ENCODE measurements at regions not wholly inside any gene's neighbourhood (a gene's known extent, or its start where the extent isn't known, plus 50 kb on each side); places are given as distances from the start of the nearest gene placed in this dataset.

DNA sequence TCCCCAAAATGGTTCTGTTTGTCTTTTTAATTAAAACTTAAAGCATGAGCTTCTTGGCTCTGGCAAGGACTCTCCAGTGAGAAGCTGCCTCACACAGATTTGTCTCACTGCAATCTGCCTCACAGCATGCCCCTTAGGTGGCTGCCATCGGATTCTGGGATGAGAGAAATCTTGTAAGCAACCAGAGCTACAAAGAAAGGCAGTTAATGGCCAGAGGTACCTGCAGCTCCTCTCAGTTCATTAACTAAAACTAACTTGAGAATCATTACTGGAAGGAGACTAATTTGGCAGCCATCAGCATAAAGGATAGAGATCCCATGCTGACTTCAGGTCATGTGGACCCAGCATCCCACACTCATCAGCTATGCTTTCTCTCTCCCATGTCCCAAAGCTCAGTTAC lies 220.6 kb upstream of the DMAC1 start:
- no peak for TF ChIP-seq POLR2AphosphoS5 (IDR thresholded peaks at IDR 0.05)
- TF ChIP-seq, protein P1, sequence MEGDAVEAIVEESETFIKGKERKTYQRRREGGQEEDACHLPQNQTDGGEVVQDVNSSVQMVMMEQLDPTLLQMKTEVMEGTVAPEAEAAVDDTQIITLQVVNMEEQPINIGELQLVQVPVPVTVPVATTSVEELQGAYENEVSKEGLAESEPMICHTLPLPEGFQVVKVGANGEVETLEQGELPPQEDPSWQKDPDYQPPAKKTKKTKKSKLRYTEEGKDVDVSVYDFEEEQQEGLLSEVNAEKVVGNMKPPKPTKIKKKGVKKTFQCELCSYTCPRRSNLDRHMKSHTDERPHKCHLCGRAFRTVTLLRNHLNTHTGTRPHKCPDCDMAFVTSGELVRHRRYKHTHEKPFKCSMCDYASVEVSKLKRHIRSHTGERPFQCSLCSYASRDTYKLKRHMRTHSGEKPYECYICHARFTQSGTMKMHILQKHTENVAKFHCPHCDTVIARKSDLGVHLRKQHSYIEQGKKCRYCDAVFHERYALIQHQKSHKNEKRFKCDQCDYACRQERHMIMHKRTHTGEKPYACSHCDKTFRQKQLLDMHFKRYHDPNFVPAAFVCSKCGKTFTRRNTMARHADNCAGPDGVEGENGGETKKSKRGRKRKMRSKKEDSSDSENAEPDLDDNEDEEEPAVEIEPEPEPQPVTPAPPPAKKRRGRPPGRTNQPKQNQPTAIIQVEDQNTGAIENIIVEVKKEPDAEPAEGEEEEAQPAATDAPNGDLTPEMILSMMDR (IDR thresholded peaks at IDR 0.05) = no peak
- TF ChIP-seq POLR2A (IDR thresholded peaks at IDR 0.05) = no peak

DNA sequence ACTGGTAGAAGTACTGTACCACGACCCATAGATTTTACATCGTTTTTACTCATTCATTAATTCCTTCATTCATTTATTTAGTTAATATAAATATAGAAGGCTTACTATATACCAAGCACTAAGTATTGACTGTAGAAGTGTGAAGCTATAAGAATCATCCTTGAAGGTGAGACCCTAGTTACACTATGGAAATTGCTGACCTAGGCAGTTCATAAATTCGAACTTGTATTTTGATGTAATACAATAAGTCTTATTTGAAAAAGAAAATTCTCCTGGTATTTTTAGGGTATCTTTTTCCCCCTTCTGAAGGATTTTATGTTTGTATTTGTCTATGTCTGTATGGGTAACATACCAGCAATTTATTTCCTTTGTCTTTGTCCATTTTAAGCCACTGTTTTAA lies 220.1 kb upstream of the DMAC1 start:
- no peak for DNase-seq (ENCODE audit: low spot score in 2 of 2)
- Histone ChIP-seq H3K4me3 (no peak overlapping the region), H3K36me3 (no peaks in the 10 kb centered on the region), H3K9me3 (peaks cover 3 to 7% of the 10 kb centered on the region in 2 donors), H3K27ac (no peak overlapping the region), H3K27me3 (no peaks in the 10 kb centered on the region), H3K4me1 (no peaks in the 10 kb centered on the region)
- intact Hi-C loops (cut with DNase I; ENCODE audit: low total_unique reads) = no loop called here
- TF ChIP-seq POLR2A (IDR thresholded peaks at IDR 0.05) (no peak), POLR2AphosphoS5 (IDR thresholded peaks at IDR 0.05) (no peak)
- TF ChIP-seq, protein P1 (IDR thresholded peaks at IDR 0.05) = no peak

More for the DNA sequence above, 220.6 kb upstream of the DMAC1 start:
- H3K9me3 ChIP-seq = peaks cover 3 to 7% of the 10 kb centered on the region in 2 donors
- no peak overlapping the region for H3K27ac ChIP-seq
- no peak overlapping the region for H3K4me3 ChIP-seq
- H3K36me3 ChIP-seq = no peaks in the 10 kb centered on the region
- no peaks in the 10 kb centered on the region for H3K4me1 ChIP-seq
- DNase-seq (ENCODE audit: low spot score in 2 of 2) = no peak
- intact Hi-C loops (cut with DNase I; ENCODE audit: low total_unique reads) = no loop called here
- no peaks in the 10 kb centered on the region for H3K27me3 ChIP-seq

DNA sequence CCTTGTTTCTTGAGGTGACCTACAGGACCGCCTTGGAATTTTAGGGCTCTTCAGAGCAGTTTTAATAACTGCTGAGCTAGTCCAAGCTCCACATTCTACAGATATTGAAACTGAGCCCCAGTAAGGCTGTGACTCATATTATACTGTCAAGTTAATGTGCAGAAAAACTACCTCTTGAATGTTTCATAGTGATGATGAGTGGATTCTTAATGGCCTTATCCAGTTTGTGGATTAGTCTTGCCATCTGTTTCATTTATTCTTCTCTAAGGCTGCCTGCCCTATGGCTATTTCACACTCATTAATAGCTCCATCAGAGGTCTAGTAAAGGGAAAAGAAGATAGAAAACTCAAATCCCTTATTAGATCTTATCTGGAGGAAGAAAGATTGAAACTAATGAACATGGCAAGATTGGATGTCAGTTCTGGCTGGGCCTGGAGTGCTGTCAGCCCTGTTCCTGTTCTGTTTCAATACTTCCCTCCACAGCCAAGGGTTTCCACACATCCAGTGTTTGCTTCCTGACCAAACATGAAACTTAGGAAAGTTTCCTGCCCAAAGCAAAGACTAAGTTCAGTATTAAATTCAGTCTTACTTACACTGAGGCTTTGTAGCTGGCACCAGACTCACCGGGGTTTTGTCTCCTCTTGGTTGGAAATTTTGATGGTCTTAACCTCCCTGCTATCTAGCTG lies 215.6 kb upstream of the DMAC1 start:
- no peak overlapping the region for H3K27ac ChIP-seq
- intact Hi-C loops (cut with DNase I; ENCODE audit: low total_unique reads) = no loop called here
- no peaks in the 10 kb centered on the region for H3K27me3 ChIP-seq
- no peaks in the 10 kb centered on the region for H3K9me3 ChIP-seq
- H3K4me1 ChIP-seq = no peaks in the 10 kb centered on the region
- no peak overlapping the region for H3K4me3 ChIP-seq
- no peak for DNase-seq (ENCODE audit: low spot score in 2 of 2)
- TF ChIP-seq POLR2A (IDR thresholded peaks at IDR 0.05) (no peak), POLR2AphosphoS5 (IDR thresholded peaks at IDR 0.05) (no peak)
- TF ChIP-seq, protein P1 (IDR thresholded peaks at IDR 0.05) = no peak
- no peaks in the 10 kb centered on the region for H3K36me3 ChIP-seq

DNA sequence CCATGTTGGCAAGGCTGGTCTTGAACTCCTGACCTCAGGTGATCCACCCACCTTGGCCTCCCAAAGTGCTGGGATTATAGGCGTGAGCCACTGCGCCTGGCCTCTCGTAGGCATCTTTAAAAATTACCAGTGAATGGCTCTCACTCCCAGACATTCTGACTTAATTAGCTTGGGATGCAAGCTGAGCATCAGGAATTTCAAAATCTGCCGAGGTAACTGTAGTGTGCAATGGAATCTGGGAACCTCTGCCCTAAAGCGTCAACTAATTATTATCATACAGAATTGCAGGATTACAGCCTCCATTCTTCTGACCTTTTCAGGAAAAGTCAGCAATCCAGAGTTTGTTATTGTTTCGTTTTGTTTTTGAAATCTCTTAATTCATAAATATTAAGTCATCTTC lies 213.4 kb upstream of the DMAC1 start:
- Histone ChIP-seq H3K4me1 (no peaks in the 10 kb centered on the region), H3K4me3 (no peak overlapping the region), H3K36me3 (no peaks in the 10 kb centered on the region), H3K27me3 (no peaks in the 10 kb centered on the region), H3K27ac (no peak overlapping the region), H3K9me3 (peaks cover 0 to 6% of the 10 kb centered on the region in 2 donors)
- TF ChIP-seq, protein P1 (IDR thresholded peaks at IDR 0.05) = no peak
- no peak for TF ChIP-seq POLR2AphosphoS5 (IDR thresholded peaks at IDR 0.05)
- TF ChIP-seq POLR2A (IDR thresholded peaks at IDR 0.05) = no peak
- intact Hi-C loops (cut with DNase I; ENCODE audit: low total_unique reads) = no loop called here
- DNase-seq (ENCODE audit: low spot score in 2 of 2) = no peak

DNA sequence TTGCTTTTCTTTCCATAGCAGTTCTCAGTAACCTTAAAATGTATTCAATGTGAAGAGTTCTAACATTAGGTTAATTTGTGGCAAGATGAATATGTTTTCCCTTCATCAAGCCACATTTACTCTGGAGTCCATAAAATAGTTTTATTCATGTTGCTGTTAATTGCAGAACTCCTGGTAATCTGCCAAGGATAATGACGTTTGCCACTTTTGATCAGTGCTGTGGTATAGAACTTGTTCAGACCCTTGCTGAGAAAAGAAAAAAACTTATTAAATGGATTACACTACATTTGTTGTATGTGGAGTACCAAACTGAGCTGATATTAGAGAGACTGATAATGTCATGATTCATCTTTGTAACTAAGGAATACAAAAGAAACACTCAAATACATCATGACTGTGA lies 212.4 kb upstream of the DMAC1 start:
- no peak overlapping the region for H3K4me3 ChIP-seq
- no peaks in the 10 kb centered on the region for H3K27me3 ChIP-seq
- TF ChIP-seq, protein P1 (IDR thresholded peaks at IDR 0.05) = no peak
- TF ChIP-seq POLR2AphosphoS5 (IDR thresholded peaks at IDR 0.05) (no peak), POLR2A (IDR thresholded peaks at IDR 0.05) (no peak)
- no peak for DNase-seq (ENCODE audit: low spot score in 2 of 2)
- H3K36me3 ChIP-seq = no peaks in the 10 kb centered on the region
- H3K4me1 ChIP-seq = no peaks in the 10 kb centered on the region
- H3K27ac ChIP-seq = no peak overlapping the region
- intact Hi-C loops (cut with DNase I; ENCODE audit: low total_unique reads) = no loop called here
- H3K9me3 ChIP-seq = peaks cover 0 to 6% of the 10 kb centered on the region in 2 donors
